Stimulated activated CD8-positive, alpha-beta memory T cell treated with anti-CD3 and anti-CD28 coated beads, Interleukin-7, amount 100 ng/mL, for 24 hours (primary cell): ENCODE measurements at regions not wholly inside any gene's neighbourhood (a gene's known extent, or its start where the extent isn't known, plus 50 kb on each side); places are given as distances from the start of the nearest gene placed in this dataset.
"Not testable (repeated sequence)": the region's sequence is repeated elsewhere in the genome, so short reads cannot be mapped to it uniquely, and the experiment has no call there.

Source experiments
- DNase-seq: peaks from one replicate; pipeline ENCODE4 v3.0.0-alpha.2; 2020; ENCODE audit warnings: low read depth

DNA sequence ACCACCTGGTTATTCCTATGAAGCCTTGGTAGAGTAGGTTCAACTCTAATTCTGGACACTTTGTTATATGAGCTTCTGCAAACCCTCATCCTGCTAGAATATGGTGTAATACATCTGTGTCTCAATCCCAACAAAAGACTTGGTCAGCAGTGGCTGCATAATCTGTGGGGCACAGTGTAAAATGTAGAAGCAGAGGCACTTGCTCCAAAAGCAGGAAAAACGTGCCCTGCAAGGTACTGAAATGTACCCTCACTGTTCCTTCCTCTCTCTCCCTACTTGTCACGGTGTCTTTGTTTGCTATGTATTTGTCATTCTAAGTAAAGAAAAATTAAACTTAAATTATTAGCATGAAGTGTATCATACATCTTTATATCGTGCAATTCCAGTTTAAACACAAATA is 267.9 kb downstream of the BCL11B start:
- DNase-seq, result no peak

DNA sequence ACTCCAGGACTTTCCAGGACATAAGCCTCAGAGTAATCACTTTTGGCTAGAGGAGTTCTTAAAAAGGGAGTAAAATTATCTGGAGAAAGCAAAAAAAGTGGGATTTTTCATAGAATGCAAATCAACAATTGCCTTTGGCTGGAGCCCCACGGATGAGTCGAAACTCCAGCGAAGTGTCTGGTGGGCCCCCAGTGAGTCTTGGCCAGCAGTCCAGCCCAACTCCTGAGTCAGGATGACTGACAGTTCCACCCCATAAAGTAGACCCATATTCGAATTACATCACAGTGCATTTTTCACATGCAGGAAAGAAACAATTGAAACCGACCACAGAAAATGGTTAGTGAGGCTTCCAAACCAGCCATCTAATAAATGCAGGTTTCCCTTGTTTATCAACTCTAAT is 265.7 kb downstream of the BCL11B start:
- no peak for DNase-seq

DNA sequence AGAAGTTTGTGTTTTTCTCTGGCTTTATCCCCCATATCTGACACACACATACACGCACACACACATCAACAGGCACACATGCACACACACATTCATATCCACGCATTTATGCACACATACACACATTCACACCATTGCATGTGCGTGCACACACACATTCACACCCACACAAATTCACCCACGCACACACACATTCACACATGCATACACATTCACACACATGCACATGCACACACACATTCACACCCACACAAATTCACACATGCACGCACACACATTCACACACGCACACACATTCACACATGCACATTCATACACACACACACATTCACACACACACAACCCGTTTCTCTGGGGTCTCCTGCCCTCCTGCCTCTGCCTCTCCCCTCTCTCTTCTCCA is 264.2 kb downstream of the BCL11B start:
- no peak for DNase-seq

DNA sequence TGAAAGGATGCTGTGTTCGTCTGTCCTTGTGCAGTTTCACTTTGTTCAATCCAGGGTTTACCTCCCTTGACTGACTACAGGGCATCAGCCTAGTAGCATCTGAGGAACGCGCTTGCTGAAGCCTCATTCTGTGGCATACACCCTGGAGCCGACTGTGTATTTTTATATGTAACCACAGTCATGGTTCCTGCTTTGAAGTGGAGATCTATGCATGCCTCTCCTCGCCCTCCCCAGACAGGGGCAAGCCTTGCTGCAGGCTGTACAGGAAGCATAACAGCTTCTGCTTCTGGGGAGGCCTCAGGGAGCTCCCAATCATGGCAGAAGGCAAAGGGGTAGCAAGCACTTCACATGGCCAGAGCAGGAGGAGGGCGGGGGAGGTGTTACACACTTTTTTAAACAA is 262.1 kb downstream of the BCL11B start:
- DNase-seq, result no peak

DNA sequence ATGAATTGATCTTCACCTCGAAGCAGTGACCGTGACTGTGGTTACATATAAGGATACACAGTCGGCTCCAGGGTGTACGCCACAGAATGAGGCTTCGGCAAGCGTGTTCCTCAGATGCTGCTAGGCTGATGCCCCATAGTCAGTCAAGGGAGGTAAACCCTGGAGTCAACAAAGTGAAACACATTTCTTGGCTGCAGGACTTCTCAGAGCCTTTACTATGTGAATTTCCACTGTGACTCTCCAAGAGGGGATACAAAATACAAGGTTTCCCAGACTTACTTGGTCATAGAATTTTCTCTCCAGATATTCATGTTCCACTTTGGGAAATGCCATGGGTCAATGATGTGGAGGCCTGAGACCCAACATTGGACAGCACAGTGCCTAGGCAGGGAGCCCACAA is 260.6 kb downstream of the BCL11B start:
- no peak for DNase-seq

- DNase-seq, result no peak
Observed at GRCh38 chr14:99012703-99013102, 259.3 kb downstream of the BCL11B start.

- DNase-seq, result no peak
Observed at GRCh38 chr14:99015833-99016232, 256.2 kb downstream of the BCL11B start.

DNA sequence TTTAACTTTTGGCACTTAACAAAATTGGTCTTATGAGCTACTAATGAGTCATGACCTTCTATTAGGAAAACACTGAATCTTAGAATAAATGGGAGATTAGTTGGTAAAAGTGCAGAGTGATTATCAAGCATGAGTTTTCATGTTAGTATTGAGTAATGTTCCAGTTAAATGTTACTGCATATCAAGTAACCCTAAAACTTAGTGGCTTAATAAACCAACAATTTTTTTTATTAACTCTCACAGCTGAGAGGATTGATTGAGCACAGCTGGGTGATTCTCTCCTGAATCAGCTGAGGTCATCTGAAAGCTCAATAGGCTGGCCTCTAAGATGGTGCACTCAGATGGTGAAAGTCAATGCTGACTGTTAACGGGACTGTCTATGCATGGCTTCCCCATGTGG is 248.6 kb downstream of the BCL11B start:
- no peak for DNase-seq

GRCh38 chr14:99024926-99025325 is 247.1 kb downstream of the BCL11B start:
- DNase-seq, result no peak

GRCh38 chr14:99025418-99025817 is 246.6 kb downstream of the BCL11B start:
- no peak for DNase-seq

DNA sequence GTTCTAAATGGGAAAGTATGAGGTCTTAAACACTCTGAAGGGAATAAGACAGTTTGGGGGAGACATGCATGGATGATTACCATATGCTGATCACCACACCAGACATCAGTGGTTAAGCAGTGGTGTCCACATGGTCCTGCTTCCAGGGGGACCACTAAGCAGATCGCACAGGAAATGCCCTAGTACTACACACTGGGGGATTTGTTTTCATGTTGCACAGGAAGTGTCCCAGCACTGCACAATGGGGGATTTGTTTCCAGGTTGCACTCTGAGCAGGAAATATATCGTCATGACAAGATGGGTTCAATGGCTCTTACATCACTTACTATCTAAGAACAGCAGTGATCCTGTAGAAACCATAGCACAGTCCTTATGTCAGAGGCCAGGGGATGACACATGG is 245.5 kb downstream of the BCL11B start:
- DNase-seq, result no peak

DNA sequence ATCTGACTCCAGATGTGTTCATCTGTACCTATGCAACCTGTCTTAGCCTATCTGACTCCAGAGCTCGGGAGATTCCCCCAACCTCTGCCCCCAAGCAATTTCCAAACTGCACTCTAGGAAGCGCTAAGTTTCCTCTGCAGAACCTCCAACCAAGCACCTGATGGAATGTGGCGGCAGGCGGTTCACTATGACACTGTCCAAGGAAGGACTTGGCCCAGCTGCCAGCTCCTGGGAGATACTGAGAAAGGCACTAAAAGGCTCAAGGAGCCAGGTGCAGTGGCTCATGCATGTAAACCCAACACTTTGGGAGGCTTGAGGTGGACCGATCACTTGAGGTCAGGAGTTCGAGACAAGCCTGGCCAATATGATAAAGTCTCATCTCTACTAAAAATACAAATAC is 244.0 kb downstream of the BCL11B start:
- DNase-seq, result no peak

GRCh38 chr14:99028521-99028920 is 243.5 kb downstream of the BCL11B start:
- no peak for DNase-seq

- no peak for DNase-seq
Observed at GRCh38 chr14:99029145-99029915, 242.7 kb downstream of the BCL11B start.

GRCh38 chr14:99029916-99030305 is 242.1 kb downstream of the BCL11B start:
- no peak for DNase-seq

DNA sequence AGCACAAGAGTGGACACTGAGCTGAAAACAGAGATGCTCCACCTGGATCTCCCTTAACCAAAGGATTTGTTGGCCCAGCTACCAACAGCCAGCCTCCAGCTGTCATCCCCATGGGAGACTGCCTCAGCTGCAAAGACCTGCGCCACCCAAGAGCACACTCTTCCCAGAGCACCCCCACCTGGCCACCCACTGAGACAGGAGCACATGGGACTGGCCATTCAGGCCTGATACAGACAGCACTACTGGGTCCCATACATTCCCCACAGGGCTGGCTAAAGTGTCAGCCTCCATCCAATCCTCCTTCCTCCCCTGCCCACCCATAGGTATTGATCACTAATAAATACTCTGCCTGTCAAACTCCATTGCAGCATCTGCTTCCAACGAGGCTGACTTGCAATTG is 241.5 kb downstream of the BCL11B start:
- DNase-seq, result no peak

DNA sequence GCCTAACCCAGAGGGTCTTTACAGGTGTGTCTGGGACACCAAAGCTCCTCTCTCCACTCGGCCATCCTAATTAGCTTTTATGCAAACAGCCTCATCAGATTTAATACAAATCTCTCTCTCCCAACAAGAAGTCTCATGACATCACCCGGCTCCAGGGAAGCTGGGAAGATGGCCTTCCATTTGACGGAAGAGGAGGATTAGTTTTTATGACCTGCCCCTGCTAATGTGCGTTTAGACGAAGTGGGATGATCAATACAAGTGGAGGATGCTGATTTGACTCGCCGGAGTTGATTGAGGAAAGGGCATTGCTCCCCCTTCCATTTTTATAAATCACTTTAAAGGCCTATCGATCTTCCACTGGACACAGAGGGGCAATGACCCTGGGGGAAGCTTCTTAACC is 239.2 kb downstream of the BCL11B start:
- no peak for DNase-seq

- no peak for DNase-seq
Observed at GRCh38 chr14:99033951-99034350, 238.0 kb downstream of the BCL11B start.

- no peak for DNase-seq
Observed at GRCh38 chr14:99034711-99035171, 237.3 kb downstream of the BCL11B start.

GRCh38 chr14:99035268-99035667 is 236.7 kb downstream of the BCL11B start:
- DNase-seq, result no peak

GRCh38 chr14:99035712-99036610 is 236.0 kb downstream of the BCL11B start:
- no peak for DNase-seq

GRCh38 chr14:99036611-99037293 is 235.2 kb downstream of the BCL11B start:
- DNase-seq, result no peak

- DNase-seq, result not testable (repeated sequence)
Observed at GRCh38 chr14:99037326-99037725, 234.7 kb downstream of the BCL11B start.
